GM19240 (cell line): ENCODE measurements at regions not wholly inside any gene's neighbourhood (a gene's known extent, or its start where the extent isn't known, plus 50 kb on each side); places are given as distances from the start of the nearest gene placed in this dataset.
"Not testable (repeated sequence)": the region's sequence is repeated elsewhere in the genome, so short reads cannot be mapped to it uniquely, and the experiment has no call there.

Source experiments
- DNase-seq: peaks from one replicate; pipeline ENCODE4 v3.0.0; 2011; ENCODE audit warnings: low spot score; ENCODE audit not compliant: insufficient read length

- DNase-seq, result no peak
Measured at GRCh38 chr18:8989855-8990254, 112.6 kb upstream of the NDUFV2 start.

- no peak for DNase-seq
Measured at GRCh38 chr18:8990276-8991031, 112.0 kb upstream of the NDUFV2 start.

DNA sequence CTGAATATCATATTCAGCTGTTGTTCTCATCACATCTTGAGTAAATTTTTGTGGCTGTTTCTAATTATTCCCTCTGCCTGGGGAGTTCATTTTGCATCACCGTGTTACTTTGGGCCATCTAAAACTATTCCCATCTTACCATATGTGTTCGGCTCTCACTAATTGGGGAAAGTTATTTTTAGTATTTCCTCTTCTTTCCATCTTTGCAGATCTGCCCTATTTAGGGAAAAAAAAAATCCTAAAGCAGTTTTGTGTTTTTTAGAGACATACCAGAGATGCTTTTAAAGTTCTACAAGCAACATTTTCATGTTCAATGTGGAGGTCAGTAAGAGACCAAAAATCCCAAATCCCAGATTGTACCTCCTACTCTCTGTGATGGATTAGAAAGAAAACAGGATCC, 111.3 kb upstream of the NDUFV2 start:
- no peak for DNase-seq

- DNase-seq, result not testable (repeated sequence)
Measured at GRCh38 chr18:8992500-8992899, 110.0 kb upstream of the NDUFV2 start.

GRCh38 chr18:8994603-8995002, 107.9 kb upstream of the NDUFV2 start:
- no peak for DNase-seq

DNA sequence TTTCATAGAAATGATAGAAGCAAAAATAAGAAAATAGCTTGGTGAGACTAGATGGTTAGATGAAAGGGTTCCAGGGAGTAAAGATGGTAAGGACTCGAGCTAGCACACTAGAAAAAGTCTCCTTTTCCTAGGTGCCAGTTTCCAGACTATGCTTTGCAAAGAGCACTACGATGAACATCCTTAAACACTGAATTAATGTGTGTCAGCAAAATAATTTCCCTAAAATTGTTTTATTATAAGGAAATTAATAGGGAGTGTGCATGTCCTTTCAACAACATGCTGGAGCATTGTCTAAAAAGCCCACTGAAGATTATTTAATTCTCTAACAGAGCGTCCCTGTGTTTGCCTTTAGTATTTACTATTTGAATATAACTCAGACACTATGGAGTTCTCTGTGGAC, 107.4 kb upstream of the NDUFV2 start:
- no peak for DNase-seq

DNA sequence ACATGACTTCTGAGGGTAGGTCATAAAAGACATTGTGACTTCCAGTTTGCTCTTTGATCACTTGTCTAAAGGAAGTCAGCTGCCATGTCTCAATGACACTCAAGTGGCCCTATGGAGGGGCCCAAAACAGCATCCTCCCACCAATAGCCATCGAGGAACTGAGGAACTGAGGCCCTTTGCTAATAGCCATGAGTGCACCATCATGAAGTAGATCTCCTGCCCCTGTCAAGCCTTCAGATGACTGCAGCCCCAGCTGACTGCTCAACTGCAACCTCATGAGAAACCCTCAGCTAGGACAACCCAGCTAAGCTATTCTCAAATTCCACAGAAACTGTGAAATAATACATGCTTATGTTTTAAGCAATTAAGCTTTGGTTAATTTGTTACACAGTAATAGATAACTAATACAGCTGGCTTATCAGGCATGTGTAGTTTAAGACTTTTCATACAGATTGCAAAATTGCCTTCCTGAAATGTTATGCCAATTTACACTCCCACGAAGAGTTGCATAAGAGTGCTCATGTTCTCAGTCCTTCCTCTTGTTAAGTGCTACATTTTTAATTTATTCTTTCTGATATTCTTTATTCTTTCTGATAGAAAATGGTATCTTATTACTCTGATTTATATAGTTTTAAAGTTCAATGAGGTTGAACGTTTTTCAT, 105.6 kb upstream of the NDUFV2 start:
- no peak for DNase-seq

- DNase-seq, result no peak
Measured at GRCh38 chr18:8997634-8998033, 104.9 kb upstream of the NDUFV2 start.

DNA sequence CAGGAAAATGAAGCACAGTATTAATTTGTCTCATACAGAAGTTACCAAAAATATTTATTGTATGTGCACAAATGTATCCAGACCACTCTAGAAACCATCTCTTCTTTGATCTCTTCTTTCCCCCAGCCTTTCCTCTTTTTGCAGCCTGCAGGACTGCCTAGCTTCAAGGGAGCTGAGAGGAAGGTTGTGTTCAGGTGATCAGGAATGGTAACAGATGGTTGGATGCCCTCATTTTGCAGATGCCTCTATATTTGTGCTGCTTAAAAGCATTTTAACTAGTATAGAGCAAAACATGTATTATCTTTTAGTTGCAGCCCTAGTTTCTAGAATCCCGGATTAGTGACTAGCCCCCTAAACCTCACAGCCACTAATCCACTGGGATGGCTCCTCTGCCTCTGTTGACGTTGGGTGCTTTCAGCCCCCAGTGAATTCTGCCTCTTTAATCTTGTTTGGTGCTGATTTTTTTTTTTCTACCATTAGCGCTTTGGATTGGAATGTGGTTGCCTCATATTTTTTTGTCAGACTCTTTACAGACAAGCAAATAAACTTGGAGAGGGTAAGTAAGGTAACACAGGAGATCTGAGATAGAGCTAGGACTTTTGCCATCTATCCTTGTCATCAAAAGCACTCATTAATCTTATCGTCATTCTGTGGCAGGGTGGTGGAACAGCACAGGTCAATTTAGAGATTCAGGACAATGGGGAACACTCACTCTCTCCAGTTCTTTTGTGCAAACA, 103.8 kb upstream of the NDUFV2 start:
- DNase-seq, result no peak

- DNase-seq, result no peak
Measured at GRCh38 chr18:8999872-9000271, 102.6 kb upstream of the NDUFV2 start.

DNA sequence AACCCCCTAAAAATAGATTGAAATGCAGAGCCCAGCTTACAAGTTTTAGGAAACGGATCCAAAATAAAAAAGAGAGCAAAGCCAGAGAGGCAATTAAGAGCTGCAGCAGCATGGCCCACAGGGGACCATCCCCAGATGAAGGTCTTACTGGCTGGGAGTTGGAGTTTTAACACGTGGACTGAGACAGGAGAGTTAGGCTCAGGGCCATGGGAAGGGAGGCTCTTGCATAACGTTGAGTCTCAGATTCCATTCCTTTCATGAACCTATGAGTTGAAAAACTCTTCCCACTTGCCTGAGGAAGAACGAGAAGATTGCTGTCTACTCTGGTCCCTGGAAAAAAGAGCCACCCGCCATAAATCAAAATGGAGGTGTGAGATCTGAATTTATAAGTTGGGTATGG, 101.8 kb upstream of the NDUFV2 start:
- no peak for DNase-seq

DNA sequence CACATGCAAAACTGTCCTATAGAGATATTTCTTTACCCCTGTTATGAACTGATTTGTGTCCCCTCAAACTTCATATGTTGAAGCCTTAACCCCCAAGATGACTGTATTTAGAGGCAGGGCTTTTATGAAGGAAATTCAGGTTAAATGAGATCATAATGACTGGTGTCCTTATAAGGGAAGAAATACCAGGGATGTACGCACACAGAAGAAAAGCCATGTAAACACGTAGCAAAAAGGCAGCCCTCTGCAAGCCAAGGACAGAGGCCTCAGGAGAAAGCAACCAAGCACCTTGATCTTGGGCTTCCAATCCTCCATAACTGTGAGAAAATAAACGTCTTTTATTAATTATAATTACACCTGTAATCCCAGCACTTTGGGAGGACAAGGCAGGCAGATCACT, 101.3 kb upstream of the NDUFV2 start:
- DNase-seq, result no peak

DNA sequence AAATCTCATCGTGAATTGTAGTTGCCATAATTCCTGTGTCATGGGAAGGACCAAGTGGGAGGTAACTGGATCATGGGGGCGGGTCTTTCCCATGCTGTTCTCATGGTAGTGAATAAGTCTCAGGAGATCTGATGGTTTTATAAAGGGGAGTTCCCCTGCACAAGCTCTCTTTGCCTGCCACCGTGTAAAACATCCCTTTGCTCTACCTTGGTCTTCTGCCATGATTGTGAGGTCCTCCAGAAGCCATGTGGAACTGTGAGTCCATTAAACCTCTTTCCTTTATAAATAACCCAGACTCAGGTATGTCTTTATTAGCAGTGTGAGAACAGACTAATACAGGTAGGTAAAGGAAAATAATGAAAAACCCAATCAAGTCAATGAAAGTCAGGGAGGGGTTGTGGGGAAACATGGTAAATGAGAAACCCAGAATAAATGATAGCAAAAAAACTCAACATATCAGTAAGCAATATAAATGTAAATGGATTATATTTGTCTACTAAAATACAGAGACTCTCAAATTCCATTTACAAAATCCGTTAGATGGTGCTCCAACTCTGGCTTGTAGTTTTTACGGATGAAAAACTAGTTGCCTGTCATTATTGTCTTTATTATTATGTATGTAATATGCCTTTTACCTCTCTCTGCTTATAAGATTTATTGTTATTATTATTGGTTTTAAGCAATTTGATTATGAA, 98.9 kb upstream of the NDUFV2 start:
- DNase-seq, result no peak

DNA sequence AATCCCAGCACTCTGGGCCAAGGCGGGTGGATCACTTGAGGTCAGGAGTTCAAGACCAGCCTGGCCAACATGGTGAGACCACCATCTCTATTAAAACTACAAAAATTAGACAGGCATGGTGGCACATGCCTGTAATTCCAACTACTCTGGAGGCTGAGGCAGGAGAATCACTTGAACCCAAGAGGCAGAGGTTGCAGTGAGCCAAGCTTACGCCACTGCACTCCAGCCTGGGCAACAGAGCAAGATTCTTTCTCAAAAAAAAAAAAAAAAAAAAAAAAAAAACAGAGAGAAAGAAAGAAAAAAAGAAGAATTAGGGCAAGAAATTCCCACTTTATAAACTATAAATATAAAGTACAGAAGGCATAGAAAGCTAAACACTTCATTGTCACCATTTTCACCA, 98.2 kb upstream of the NDUFV2 start:
- not testable (repeated sequence) for DNase-seq

DNA sequence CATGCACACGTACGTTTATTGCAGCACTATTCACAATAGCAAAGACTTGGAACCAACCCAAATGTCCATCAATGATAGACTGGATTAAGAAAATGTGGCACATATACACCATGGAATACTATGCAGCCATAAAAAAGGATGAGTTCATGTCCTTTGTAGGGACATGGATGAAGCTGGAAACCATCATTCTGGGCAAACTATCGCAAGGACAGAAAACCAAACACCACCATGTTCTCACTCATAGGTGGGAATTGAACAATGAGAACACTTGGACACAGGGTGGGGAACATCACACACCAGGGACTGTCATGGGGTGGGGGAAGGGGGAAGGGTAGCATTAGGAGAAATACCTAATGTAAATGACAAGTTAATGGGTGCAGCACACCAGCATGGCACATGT, 94.8 kb upstream of the NDUFV2 start:
- DNase-seq, result not testable (repeated sequence)

- no peak for DNase-seq
Measured at GRCh38 chr18:9008200-9008708, 94.2 kb upstream of the NDUFV2 start.

DNA sequence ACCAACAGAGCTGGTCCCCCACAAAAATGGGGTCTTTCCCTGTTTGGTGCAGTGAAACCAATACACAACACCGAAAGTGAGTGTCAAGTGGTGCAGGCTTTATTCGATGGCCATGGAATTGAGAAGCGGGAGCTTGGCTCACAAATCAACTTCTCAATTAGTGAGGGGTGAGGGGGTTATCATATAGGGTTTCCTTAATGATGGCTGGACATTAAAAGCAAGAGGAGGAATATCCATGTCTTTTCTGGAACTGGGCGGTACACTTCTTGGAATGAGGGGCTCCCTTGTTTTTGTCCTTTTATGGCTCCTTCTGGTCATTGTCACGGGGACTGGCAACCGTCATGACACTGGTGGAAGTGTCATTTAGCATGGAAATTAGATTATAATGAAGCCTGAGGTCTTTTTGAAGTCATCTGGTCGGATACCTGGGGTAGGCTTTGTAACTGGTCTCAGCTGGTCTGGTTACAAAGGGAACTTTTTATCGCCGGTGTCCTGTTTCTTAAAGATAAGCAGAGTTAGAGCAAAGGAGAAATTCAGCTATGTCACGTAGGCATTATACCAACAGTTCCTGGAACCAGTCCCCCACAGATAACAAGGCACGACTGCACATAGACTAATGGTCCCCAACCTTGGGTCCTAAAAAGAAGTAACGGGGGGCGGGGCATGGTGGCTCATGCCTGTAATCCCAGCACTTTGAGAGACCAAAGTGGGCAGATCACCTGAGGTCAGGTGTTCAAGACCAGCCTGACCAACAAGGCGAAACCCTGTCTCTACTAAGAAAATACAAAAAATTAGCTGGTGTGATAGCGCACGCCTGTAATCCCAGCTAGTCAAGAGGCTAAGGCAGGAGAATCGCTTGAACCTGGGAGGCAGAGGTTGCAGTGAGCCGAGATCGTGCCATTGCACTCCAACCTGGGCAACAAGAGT, 93.5 kb upstream of the NDUFV2 start:
- no peak for DNase-seq

DNA sequence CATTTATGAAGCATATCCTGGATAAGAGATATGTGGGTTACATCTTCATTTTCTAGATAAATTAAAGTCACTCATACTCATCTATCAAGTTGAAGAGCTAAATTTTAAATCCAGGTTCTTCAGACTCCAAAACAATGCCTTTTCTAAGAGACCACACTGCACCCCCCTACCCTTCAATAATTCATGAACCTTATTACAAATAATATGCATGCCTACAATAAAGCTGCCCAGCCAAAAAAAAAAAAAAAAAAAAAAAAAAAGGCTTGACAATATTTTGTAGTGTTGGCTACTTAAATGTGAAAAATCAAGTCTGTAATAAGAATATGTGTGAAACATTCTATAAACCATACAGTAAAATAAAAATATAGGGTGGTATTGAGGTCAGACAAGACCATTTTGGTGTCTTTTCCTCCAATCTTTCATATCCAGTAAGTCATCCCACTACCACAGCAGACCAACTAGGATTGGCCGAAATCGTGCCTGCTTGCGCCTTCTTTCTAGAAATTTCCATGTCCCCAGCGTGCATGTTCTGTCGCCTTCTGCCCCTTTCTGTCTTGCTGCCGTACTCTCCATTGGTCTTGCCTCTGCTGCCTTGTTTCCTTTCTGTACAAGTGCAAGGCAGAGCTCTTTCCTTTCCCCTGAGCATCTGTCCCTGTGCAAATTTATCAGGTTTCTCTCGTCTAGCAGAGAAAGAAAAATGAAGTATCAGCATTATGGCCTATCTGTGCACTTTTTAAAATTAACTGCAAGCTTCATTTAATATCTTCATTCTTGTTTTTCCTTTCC, 92.6 kb upstream of the NDUFV2 start:
- no peak for DNase-seq

DNA sequence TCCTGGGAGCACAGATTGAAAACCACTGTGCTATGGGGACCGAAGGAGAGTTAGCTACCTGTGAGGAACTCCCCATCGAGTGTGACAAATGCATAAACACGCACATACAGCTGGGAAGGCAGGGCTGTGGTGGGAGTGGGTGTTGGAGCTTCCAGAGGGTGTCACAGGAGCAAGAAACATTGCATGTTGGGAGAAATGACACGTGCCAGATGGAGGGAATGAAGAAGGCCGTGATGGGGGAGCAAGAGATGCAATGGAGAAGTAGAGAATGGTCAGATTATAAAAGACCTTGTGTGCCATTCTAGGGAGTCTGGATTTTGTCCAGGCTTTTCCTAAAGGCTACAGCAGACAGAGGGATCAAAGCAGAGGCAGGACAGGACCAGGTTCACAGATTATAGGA, 91.1 kb upstream of the NDUFV2 start:
- DNase-seq, result no peak

- DNase-seq, result no peak
Measured at GRCh38 chr18:9013926-9014373, 88.5 kb upstream of the NDUFV2 start.
